Stimulated activated CD4-positive, alpha-beta T cell treated with anti-CD3 and anti-CD28 coated beads, Interleukin-2, amount 100 ng/mL, for 24 hours (primary cell): ENCODE measurements at regions not wholly inside any gene's neighbourhood (a gene's known extent, or its start where the extent isn't known, plus 50 kb on each side); places are given as distances from the start of the nearest gene placed in this dataset.
A peak's percentile ranks its signal among the peaks of the same experiment; 100 is the strongest.
"Not testable (repeated sequence)": the region's sequence is repeated elsewhere in the genome, so short reads cannot be mapped to it uniquely, and the experiment has no call there.

Experiments used
- DNase-seq, 2 donors: peaks; one replicate each; pipeline ENCODE4 v3.0.0-alpha.2; 2020

DNA sequence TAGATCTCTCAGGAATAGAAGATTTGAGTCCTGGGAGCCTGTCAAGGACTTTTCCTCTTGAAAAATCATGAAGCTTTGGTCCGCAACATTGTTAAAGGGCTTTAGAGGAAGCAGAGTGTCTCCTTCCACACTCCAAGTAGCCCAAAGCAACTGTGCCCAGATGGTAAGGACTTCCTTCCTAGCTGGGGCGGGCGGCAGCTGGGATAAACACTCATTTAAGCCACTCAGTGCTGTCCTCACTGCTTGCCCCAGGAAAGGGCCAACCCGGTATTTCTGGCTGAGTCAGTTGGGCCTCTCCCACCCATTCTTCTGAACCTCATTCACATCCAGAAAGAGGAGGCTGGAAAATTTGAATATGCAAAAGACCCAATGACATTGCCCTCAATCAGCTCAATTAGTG, 144.3 kb downstream of the CHIC2 start:
- peak in 1 of 2 donors; percentile 10 for DNase-seq

- no peak for DNase-seq
Measured at GRCh38 chr4:53919535-53919934, 144.9 kb downstream of the CHIC2 start.

GRCh38 chr4:53917729-53918128, 146.7 kb downstream of the CHIC2 start:
- DNase-seq = no peak

GRCh38 chr4:53916431-53916889, 147.9 kb downstream of the CHIC2 start:
- DNase-seq = no peak

- peak in 1 of 2 donors; percentile 25 for DNase-seq
Measured at GRCh38 chr4:53914313-53915016, 149.9 kb downstream of the CHIC2 start.

DNA sequence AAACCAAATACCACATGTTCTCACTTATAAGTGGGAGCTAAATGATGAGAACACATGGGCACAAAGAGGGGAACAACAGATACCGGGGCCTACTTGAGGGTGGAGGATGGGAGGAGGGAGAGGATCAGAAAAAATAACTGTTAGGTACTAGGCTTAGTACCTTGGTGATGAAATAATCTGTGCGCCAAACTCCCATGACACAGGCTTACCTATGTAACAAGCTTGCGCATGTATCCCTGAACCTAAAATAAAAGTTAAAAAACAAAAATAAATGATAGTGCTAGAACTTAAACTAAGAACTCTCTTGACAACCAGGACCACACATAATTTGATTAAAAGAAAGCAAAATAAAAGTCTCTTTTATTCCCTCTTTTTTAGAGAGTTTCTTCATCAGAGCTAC, 150.6 kb downstream of the CHIC2 start:
- no peak for DNase-seq

- no peak for DNase-seq
Measured at GRCh38 chr4:53912766-53913497, 151.5 kb downstream of the CHIC2 start.

DNA sequence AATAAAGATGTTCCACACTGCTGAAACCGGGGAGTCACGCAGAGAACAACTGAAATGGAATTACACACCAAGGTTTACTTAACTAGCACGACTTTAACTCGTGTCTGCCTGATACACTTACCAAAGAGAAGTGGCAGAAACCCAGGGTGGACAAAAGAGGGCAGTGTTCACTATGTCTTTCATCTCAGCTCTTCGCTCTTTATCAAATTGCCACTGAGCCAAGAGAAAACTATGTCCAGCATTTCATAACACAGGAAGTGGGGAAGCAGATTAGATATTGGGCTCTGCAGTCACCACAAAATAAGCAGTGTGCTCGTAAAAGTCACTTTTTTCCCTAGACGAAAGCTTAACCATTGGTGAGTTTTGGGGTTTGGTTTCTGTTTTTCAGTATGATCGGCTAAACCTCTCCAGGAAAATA, 155.7 kb downstream of the CHIC2 start:
- no peak for DNase-seq

DNA sequence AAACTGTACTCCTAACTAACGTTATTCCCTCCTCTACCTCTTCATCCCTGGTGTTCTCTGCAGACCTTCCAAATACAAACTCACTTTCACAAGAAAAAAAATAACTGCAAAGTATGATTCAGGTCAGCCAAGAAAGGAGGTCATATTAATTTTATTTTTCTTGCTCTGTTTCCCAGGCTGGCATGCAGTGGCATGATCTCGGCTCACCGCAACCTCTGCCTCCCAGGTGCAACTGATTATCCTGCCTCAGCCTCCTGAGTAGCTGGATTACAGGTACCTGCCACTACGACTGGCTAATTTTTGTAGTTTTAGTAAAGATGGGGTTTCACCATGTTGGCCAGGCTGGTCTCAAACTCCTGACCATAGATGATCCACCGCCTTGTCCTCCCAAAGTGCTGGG, 156.6 kb downstream of the CHIC2 start:
- no peak for DNase-seq

- no peak for DNase-seq
Measured at GRCh38 chr4:53906606-53907190, 157.7 kb downstream of the CHIC2 start.

DNA sequence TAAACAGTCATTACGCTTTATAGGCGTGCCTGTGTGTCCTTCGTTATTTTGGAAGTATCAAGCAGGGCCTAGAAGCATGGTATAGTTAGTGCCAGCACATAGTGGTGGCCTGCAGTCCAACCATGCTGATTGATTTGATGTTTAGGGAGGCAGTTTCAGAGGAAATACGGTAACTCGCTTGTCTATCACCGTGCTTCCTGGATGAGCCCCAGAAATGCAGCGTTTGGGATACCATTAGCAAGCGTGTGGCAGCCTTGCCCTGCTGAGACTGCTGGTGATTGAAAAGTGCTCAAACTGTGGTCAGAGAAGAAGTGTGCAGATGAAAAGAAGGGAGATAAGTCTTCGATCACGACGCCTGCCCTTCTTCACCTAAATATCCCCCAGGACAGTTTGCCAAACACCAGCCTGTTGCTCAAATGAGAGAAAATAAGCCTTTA, 158.4 kb downstream of the CHIC2 start:
- DNase-seq = no peak

GRCh38 chr4:53905276-53905940, 159.0 kb downstream of the CHIC2 start:
- DNase-seq = no peak

DNA sequence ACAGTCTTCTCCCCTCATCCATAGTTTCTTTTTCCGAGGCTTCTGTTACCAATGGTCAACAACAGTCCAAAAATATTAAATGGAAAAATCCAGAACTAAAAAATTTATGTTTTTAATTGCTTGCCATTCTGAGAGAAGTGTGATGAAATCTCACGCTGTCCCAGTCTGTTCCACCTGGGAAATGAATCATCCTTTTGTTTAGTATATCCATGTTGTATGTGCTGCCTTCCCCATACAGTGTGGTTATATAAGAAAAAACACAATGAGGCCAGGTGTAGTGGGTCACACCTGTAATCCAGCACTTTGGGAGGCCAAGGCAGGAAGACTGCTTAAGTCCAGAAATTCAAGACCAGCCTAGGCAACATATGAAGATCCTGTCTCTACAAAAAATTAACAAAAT, 161.6 kb downstream of the CHIC2 start:
- no peak for DNase-seq

- no peak for DNase-seq
Measured at GRCh38 chr4:53900271-53900649, 164.1 kb downstream of the CHIC2 start.

DNA sequence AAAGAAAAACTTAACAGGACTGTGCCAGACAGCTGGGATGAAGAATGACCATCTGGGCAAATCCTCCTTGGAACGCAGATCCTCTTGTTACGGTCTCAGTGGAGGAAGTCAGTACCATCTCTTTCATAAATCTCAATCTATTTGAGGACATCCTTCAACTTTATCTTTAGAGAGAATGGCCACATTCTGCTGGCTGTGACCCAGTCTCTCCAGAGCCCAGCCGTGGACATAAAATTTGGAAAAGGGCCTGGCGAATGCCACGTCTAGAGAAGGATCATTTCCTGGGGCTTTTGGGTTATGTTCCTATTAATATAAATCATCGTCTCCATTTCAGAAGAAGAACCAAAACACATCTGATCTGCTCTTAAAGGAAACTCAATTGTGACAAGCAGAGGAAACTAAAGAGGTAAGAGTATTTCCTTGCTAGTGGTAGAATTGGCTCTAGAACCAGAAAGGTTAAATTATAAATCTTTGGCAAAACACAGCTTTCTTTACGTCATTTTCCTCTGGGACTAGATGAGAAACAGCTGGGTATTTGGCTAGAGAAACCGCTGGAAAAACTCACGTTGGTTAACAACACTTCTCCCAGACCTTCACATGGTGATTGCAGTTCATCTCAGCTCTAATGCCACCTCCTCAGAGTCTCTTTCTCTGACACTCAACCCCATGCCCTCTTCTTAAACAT, 164.7 kb downstream of the CHIC2 start:
- no peak for DNase-seq

DNA sequence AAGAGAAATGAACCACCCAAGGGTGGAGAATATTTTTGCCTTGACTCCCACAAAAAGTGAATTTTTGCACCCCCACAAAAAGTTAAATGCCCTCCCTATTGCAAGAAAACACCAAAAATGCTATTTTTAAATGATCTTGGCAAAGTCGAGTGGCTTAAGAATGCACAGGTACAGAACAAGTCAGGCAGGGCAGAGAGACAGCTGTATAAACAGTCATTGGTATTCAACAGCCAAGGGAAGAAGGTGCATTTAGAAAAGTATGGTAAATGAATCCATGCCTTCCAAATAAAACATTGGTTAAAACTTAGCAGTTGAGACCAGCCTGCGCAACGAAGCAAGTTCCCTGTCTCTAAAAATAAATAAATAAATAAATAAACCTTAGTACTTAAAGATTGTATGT, 169.3 kb downstream of the CHIC2 start:
- no peak for DNase-seq

DNA sequence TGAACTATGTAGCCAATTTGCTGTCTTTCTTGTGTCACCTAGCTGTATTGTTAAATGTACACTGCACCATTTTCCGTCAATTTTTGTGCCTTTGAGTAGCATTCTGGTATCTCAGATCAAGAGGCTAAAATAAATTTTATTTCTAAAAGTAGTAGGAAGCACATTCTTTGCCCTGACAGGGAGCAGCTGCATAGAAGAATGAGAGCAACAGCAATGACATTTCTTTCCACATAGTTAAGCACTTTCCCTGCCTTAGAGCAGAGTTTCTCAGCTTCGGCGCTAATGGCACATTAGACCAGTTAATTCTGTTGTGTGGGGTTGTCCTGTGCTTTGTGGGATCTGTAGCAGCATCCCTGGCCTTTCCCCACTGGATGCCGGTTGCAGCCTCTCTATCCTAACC, 173.9 kb downstream of the CHIC2 start:
- no peak for DNase-seq

DNA sequence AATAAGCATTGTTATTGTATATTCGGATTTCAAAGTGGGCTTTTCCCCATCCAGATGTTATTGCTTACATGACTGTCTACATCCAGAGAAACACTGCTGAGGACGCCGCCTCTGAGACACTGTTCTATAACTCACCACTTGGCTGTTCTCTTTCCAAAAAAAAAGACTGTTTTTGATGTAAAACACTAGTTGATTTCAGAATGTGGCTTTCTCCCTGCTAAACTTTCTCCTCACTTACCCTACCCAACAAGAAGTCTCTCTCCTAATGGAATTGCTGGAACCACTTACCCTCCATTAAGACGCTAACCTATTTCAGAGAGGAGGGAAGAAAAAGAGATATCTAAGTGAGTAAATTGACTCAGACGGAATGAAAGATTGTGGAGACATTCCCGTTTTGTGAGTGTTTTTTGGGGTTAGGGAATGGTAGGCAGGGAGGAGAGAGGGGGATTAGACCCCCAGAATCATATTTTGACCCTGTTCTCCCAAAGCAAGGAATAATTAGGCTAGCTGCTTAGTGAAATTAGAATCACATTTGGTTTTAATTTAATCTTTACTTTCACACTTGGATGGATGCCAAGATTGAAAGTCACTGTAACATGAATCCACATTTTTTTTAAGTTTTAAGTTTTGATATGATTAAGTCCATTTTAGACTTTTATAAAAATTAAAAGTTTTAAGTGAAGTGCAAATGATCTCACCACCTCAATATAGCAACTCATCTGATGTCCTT, 174.9 kb downstream of the CHIC2 start:
- DNase-seq = no peak

GRCh38 chr4:53886090-53886489, 178.3 kb downstream of the CHIC2 start:
- no peak for DNase-seq

- no peak for DNase-seq
Measured at GRCh38 chr4:53885668-53886067, 178.7 kb downstream of the CHIC2 start.

- not testable (repeated sequence) for DNase-seq
Measured at GRCh38 chr4:53877096-53877495, 187.3 kb downstream of the CHIC2 start.

DNA sequence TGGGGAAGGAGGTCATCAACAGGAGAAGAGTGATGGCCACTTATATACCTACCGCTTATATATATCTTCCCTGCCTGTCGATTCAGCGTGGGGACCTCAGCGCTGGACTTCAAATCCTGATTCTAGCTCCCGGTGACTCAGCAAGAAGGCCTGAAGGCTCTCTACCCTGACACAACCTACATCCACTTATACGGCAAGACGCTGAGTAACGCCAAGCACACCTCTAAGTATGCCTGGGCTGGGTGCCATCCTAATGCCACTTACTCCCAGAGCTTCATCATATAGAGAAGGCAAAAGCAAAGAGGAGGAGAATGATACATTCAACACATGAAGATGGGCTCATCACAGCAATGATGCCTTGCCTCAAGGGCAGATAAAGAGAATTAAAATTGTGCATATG, 198.3 kb downstream of the CHIC2 start:
- no peak for DNase-seq
